ENCODE measurements at regions not wholly inside any gene's neighbourhood (a gene's known extent, or its start where the extent isn't known, plus 50 kb on each side); places are given as distances from the start of the nearest gene placed in this dataset.

DNA sequence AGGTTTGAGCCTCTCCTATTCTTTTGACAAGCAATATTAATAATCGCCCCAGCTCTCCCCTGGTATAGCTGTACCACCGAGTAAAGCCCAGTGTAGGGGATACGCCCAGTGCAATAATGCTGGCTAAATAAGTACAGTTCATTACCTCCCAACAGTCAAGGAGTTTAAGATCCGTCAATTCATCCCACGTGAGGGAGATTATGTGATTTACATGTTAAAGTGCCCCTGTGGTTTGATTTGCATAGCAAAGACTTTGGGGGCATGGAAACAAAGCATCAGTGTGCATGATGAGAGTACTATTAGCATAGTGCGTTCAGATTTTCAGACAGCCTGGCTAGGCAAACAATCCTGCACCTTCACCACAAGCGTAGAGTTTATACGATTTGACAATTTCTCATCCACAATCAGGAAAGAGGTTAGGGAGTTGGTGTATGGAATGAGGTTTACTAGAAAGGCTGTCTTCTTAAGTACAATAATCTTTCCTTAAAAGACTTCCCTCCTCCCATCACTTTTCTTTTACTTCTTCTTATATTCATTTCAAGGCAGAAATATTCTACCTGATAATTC lies 754.0 kb downstream of the DIAPH3 start:
- no peaks in the 10 kb centered on the region for H3K79me2 ChIP-seq
- no peaks in the 10 kb centered on the region for H3K9me3 ChIP-seq (ENCODE audit: control insufficient read depth, low read length)
- H2AFZ ChIP-seq = no peak overlapping the region
- TF ChIP-seq, protein P1, sequence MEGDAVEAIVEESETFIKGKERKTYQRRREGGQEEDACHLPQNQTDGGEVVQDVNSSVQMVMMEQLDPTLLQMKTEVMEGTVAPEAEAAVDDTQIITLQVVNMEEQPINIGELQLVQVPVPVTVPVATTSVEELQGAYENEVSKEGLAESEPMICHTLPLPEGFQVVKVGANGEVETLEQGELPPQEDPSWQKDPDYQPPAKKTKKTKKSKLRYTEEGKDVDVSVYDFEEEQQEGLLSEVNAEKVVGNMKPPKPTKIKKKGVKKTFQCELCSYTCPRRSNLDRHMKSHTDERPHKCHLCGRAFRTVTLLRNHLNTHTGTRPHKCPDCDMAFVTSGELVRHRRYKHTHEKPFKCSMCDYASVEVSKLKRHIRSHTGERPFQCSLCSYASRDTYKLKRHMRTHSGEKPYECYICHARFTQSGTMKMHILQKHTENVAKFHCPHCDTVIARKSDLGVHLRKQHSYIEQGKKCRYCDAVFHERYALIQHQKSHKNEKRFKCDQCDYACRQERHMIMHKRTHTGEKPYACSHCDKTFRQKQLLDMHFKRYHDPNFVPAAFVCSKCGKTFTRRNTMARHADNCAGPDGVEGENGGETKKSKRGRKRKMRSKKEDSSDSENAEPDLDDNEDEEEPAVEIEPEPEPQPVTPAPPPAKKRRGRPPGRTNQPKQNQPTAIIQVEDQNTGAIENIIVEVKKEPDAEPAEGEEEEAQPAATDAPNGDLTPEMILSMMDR (IDR thresholded peaks at IDR 0.05) = no peak
- no peaks in the 10 kb centered on the region for H3K27me3 ChIP-seq (ENCODE audit: control insufficient read depth, insufficient read depth, low read length)
- H3K4me3 ChIP-seq (ENCODE audit: low read depth, low read length) = no peak overlapping the region
- no peak overlapping the region for H3K4me2 ChIP-seq (ENCODE audit: low read length)
- no peaks in the 10 kb centered on the region for H3K4me1 ChIP-seq
- H3K27ac ChIP-seq = no peak overlapping the region
- H3K9ac ChIP-seq = no peak overlapping the region
- no peaks in the 10 kb centered on the region for H3K36me3 ChIP-seq (ENCODE audit: control insufficient read depth, insufficient read depth, low read length)

DNA sequence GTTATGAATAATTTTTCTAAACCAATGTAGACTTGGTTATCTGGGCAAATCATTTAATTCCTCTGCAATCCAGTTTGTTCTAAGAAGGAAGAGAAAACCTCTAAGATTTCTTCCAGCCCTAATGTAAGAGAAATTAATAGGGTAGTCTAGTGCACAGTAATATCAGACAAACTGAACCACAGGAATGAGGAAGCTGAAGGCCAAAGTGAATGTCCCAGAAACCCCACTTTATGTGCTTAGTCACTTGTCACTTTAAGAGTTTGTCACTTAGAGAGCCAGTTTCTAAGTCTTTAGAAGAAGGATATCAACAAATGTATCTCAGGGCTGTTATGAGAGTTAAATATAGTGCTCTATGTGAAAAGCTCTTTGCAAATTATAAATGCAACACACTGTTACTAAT lies 750.6 kb downstream of the DIAPH3 start:
- no peak overlapping the region for H3K4me3 ChIP-seq (ENCODE audit: low read depth, low read length)
- TF ChIP-seq, protein P1 (IDR thresholded peaks at IDR 0.05) = no peak
- H3K9ac ChIP-seq = no peak overlapping the region
- no peaks in the 10 kb centered on the region for H3K4me1 ChIP-seq
- no peak overlapping the region for H3K27ac ChIP-seq
- no peaks in the 10 kb centered on the region for H3K9me3 ChIP-seq (ENCODE audit: control insufficient read depth, low read length)
- H3K27me3 ChIP-seq (ENCODE audit: control insufficient read depth, insufficient read depth, low read length) = no peaks in the 10 kb centered on the region
- no peak overlapping the region for H3K4me2 ChIP-seq (ENCODE audit: low read length)
- H3K36me3 ChIP-seq (ENCODE audit: control insufficient read depth, insufficient read depth, low read length) = no peaks in the 10 kb centered on the region
- H2AFZ ChIP-seq = no peak overlapping the region
- H3K79me2 ChIP-seq = no peaks in the 10 kb centered on the region

DNA sequence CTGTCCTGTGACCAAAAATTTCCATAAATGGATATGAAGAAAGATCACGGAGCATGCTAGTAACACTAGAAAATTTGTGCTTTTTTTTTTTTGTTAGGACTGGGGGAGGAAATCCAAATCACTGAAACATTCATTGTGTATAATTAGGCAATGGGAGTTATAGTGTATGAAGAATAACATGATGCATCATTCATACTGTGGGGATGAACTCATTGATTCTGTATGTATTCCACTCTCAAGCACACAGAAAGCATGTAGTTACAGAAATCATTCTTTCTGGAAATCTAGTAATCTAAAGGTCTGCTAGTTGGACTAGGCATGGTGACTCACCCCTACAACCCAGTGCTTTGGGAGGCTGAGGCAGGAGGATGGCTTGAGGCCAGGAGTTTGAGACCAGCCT lies 749.7 kb downstream of the DIAPH3 start:
- Histone ChIP-seq H3K79me2 (no peaks in the 10 kb centered on the region), H3K27ac (no peak overlapping the region), H3K9me3 (ENCODE audit: control insufficient read depth, low read length) (no peaks in the 10 kb centered on the region), H3K4me2 (ENCODE audit: low read length) (no peak overlapping the region), H3K4me1 (no peaks in the 10 kb centered on the region), H3K27me3 (ENCODE audit: control insufficient read depth, insufficient read depth, low read length) (no peaks in the 10 kb centered on the region), H3K9ac (no peak overlapping the region), H3K4me3 (ENCODE audit: low read depth, low read length) (no peak overlapping the region), H2AFZ (no peak overlapping the region), H3K36me3 (ENCODE audit: control insufficient read depth, insufficient read depth, low read length) (no peaks in the 10 kb centered on the region)
- TF ChIP-seq, protein P1 (IDR thresholded peaks at IDR 0.05) = no peak

DNA sequence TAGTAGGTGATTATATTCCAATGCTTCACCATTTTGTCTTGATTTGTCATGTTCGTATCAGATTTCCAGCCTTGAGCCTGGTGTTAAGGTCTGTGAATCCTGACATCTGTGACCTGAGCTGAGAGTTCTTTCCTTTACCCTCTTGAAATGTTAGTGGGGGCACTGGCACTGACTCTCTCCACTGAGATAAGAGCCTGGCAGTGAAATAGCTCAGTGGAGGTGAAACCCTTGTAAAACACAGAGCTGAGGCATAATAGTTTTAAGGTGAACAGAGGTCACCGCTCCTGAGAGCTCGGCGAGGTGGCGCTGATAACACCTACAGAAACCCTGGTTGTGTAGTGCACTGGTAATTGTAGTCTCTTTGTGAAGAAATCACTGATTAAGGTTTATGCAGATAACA lies 748.2 kb downstream of the DIAPH3 start:
- H3K36me3 ChIP-seq (ENCODE audit: control insufficient read depth, insufficient read depth, low read length) = no peaks in the 10 kb centered on the region
- H3K27ac ChIP-seq = no peak overlapping the region
- H3K9ac ChIP-seq = no peak overlapping the region
- H2AFZ ChIP-seq = no peak overlapping the region
- no peaks in the 10 kb centered on the region for H3K4me1 ChIP-seq
- no peaks in the 10 kb centered on the region for H3K27me3 ChIP-seq (ENCODE audit: control insufficient read depth, insufficient read depth, low read length)
- TF ChIP-seq, protein P1 (IDR thresholded peaks at IDR 0.05) = no peak
- H3K4me2 ChIP-seq (ENCODE audit: low read length) = no peak overlapping the region
- no peaks in the 10 kb centered on the region for H3K9me3 ChIP-seq (ENCODE audit: control insufficient read depth, low read length)
- no peak overlapping the region for H3K4me3 ChIP-seq (ENCODE audit: low read depth, low read length)
- no peaks in the 10 kb centered on the region for H3K79me2 ChIP-seq

DNA sequence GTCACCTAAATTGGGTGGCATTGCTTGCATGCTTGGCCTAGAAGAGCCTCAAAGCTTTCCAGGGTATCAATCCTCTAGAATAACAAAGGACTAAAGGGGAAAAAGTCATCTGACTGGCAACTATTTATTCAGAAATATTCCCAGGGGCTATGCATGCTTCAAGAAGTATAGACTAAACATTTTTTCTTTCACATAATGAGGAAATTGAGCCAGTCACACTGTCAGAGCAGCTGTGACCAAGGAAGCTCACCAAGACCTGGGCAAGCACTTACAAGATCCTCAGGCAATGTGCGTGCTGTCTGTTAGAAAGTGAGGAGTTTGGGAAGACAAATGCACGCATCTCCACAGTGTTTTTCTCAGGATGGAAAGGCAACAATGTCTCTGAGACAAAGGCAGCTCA lies 747.2 kb downstream of the DIAPH3 start:
- no peaks in the 10 kb centered on the region for H3K79me2 ChIP-seq
- no peak overlapping the region for H3K4me3 ChIP-seq (ENCODE audit: low read depth, low read length)
- H3K27me3 ChIP-seq (ENCODE audit: control insufficient read depth, insufficient read depth, low read length) = no peaks in the 10 kb centered on the region
- H3K4me2 ChIP-seq (ENCODE audit: low read length) = no peak overlapping the region
- TF ChIP-seq, protein P1 (IDR thresholded peaks at IDR 0.05) = no peak
- H3K9me3 ChIP-seq (ENCODE audit: control insufficient read depth, low read length) = no peaks in the 10 kb centered on the region
- no peak overlapping the region for H3K27ac ChIP-seq
- no peak overlapping the region for H2AFZ ChIP-seq
- no peak overlapping the region for H3K9ac ChIP-seq
- H3K4me1 ChIP-seq = no peaks in the 10 kb centered on the region
- no peaks in the 10 kb centered on the region for H3K36me3 ChIP-seq (ENCODE audit: control insufficient read depth, insufficient read depth, low read length)
